GM23338 (cell line): ENCODE measurements at regions not wholly inside any gene's neighbourhood (a gene's known extent, or its start where the extent isn't known, plus 50 kb on each side); places are given as distances from the start of the nearest gene placed in this dataset.

Experiments used
- CTCF ChIP-seq, 2 experiments: fragments of 200-600 bp in 1 of 2; sonication (generic) in 1 of 2; conservative IDR thresholded peaks; 2 replicates each; pipeline versions ENCODE4 v1.5.1 to v1.6.1; 2016 to 2017; ENCODE audit warnings: antibody characterized with exemption in 2 of 2, low read depth in 2 of 2, mild to moderate bottlenecking in 2 of 2, moderate library complexity in 1 of 2
- ETS1 ChIP-seq: IDR thresholded peaks from 2 replicates; pipeline ENCODE4 v1.6.1; 2016; ENCODE audit warnings: antibody characterized with exemption
- REST ChIP-seq: IDR thresholded peaks from one replicate; pipeline ENCODE4 v1.6.1; 2018; ENCODE audit warnings: antibody characterized with exemption; ENCODE audit not compliant: unreplicated experiment
- STAT1 ChIP-seq: IDR thresholded peaks from one replicate; pipeline ENCODE4 v1.6.1; 2016; ENCODE audit warnings: antibody characterized with exemption; ENCODE audit not compliant: unreplicated experiment
- ZNF462 ChIP-seq: fragments of 250-450 bp; sonication (Bioruptor Pico); IDR thresholded peaks from 2 replicates; pipeline ENCODE4 v1.5.0; 2020; ENCODE audit warnings: mild to moderate bottlenecking, moderate library complexity

GRCh38 chr12:60052483-60052882, 456.7 kb downstream of the SLC16A7 start (continued):
- TF ChIP-seq ZNF462 (CRISPR knock-in tag) (no peak), STAT1 (no peak), CTCF (conservative IDR thresholded peaks at IDR 0.05; ENCODE audit: low read depth in 2 of 2) (no peak), ETS1 (no peak), REST (no peak)
